ENCODE measurements at regions not wholly inside any gene's neighbourhood (a gene's known extent, or its start where the extent isn't known, plus 50 kb on each side); places are given as distances from the start of the nearest gene placed in this dataset.

DNA sequence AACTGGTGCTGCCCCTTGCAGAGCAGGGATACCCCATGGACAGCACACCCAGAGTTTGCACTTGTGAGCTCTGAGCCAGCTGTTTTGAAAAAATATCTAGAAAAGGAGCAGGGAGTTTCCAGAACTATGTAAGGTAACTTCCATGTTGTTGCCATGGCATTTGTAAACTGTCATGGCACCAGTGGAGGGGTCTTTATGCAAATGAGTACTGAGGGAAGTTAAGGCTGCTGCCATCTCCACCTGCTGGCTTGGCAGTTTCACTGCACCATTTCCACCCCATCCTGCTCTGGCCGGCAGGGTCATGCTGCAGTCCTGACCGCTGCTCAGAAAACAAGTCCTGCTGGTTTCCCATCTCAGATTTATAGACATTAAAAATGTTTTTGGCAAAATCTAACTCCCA is 52.3 kb upstream of the SNTG2 start:
- FAIRE-seq (no peak), DNase-seq (ENCODE audit: low spot score) (no peak)

DNA sequence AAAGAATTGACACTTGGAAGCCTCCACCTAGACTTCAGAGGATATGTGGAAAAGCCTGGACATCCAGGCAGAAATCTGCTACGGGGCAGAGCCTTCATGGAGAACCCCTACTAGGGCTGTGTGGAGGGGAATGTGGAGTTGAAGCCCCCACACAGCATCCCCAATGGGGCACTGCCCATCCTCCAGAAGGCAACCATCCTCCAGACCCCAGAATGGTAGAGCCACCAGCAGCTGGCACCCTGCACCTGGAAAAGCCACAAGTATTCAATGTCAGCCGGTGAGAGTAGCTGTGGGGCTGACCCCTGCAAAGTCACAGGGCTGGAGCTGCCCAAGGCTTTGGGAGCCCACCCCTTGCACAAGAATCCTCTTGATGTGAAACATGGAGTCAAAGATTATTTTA is 53.6 kb upstream of the SNTG2 start:
- no peak for DNase-seq (ENCODE audit: low spot score)
- no peak for FAIRE-seq

DNA sequence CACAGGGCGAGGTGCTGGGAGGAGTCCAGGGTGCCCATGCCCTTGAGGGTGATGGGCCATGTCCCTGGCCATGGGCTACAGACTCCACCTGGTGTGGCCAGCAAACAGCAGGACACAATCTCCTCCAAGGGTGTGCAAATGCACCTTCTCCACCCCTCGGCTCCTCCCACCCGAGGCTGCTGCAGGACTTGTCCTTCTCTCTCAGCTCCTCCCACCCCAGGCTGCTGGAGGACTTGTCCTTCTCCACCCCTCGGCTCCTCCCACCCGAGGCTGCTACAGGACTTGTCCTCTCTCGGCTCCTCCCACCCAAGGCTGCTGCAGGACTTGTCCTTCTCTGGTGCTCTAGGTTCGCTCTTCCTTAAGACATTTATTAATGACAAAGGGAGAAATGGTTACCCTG is 57.3 kb upstream of the SNTG2 start:
- FAIRE-seq, result no peak
- peak; percentile 9 for DNase-seq (ENCODE audit: low spot score)

DNA sequence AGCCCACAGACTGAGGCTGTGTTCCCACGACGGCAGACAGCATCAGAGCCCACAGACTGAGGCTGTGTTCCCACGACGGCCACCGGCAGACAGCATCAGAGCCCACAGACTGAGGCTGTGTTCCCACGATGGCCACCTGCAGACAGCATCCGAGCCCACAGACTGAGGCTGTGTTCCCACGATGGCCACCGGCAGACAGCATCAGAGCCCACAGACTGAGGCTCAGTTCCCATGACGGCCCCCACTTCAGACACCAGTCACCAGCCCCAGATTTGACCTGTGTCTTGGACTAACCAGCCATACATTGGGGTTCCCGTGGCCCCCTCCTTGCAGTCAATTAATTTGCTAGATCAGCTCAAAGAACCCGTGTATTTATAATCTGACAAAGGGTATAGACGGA is 57.8 kb upstream of the SNTG2 start:
- no peak for DNase-seq (ENCODE audit: low spot score)
- no peak for FAIRE-seq

DNA sequence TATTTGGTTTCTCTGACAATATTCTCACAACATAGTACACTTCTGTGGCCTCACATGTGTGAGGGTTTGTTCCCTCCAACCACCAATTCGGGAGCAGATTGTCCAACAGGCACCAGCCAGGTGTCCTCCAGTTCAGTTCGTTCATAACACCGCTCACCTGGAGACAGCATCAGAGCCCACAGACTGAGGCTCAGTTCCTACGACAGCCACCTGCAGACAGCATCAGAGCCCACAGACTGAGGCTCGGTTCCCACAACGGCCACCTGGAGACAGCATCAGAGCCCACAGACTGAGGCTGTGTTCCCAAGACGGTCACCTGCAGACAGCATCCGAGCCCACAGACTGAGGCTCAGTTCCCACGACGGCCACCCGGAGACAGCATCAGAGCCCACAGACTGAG is 58.2 kb upstream of the SNTG2 start:
- DNase-seq (ENCODE audit: low spot score) (no peak), FAIRE-seq (no peak)

DNA sequence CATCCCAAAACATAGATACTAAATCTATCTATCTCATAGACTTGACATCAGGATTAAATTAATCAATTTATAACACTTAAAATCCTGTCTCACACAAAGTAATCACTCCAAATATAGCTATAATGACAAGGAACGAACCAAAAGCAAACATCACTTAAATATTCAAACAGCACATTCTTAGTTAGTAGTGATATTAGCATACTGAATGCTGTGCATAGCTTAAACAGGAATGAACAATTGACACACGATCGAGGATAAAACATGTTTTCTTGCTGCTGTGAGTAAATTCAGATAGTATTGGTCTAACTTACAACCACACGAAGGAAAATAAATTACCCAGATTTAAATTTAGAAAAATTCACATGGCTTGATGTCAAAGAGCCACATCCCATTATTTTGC is 58.9 kb upstream of the SNTG2 start:
- FAIRE-seq, result no peak
- no peak for DNase-seq (ENCODE audit: low spot score)

DNA sequence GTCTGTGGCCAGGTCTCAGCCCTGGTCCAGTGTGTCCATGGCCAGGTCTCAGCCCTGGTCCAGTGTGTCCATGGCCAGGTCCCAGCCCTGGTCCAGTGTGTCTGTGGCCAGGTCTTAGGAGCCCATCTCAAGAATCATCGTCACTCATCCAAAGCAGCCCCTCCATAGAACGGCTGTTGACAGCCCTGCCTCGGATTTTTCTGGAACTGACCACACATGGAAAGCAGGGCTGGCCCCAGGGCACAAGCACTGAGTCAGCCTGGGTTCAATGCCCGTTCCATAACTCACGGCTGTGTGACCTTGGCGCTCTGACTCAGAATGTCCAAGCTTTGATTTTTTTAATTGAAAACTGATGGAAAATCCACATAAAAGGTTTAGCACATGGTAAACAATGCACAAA is 59.9 kb upstream of the SNTG2 start:
- FAIRE-seq (no peak), DNase-seq (ENCODE audit: low spot score) (no peak)

DNA sequence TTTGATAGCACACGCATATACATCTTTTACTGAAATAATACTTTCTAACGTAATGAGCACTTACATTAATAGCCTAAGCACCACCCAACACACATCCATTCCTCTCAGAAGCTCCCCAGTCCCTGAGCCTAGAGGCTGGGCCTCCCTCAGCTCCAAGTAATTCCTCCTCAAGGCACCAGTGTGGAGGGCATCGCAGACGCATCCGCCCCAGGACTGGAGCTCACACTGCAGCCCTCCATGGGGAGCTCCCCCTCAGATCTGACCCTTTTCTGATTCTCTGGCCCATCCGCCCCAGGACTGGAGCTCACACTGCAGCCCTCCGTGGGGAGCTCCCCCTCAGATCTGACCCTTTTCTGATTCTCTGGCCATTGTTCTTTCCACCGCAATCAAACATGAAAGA is 60.4 kb upstream of the SNTG2 start:
- no peak for DNase-seq (ENCODE audit: low spot score)
- no peak for FAIRE-seq

DNA sequence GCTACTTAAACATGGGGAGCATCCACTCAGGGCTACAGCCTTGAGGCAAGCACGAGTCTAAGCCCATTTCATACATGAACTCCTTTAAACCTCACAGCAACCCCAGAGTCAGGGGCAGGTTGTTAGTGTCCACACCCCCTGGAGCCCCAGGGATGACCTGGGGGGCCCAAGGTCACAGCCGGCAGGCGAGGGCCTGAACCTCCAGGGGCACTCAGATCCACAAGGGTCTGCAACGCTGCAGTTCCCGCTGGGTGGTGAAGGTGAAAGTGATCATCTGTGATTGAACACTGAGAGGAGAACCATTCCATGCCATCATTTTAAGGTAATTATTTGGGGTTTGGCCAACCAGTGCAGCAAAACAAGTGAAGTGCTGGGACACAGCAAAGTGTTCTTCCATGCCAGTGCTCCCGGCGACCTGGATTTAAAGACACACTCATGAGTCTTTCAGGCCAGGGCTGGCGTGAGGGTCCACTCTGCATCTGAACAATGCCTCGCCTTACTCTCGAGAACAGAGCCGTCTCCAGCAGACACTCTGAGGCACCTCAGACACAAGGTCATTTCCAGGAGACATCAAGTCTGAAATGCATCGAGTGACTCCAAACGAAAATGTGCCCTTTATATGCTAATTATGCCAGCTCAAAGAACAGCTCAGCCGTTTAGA is 61.6 kb upstream of the SNTG2 start:
- DNase-seq (ENCODE audit: low spot score) (no peak), FAIRE-seq (no peak)

DNA sequence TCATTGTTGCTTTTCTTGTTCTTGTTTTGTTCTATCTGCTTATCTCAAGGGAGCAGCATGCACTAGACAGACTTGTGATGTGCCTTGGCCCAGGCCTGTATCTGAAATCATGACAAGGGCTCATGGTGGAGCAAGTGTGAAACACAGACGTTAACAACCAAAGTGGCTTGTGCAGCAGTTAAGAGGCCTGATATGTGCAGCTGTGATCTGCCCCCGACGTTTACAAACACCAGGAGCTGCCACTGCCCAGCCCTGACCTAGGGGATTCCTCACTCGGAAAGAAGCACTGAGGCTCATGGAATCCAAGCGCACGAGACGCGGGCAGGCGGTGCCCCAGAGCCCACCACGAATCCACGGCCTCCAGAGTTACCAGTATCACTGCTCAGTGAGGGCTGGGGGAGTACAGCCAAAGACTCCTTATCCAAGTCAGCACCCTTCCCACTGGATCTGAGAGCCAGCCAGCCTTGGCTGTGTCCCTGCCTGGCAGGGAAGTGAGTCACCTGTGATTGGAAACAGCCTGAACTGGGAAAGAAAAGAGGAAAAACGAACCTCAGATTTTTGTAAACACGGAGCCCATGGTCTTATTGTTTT is 62.3 kb upstream of the SNTG2 start:
- FAIRE-seq (no peak), DNase-seq (ENCODE audit: low spot score) (no peak)

DNA sequence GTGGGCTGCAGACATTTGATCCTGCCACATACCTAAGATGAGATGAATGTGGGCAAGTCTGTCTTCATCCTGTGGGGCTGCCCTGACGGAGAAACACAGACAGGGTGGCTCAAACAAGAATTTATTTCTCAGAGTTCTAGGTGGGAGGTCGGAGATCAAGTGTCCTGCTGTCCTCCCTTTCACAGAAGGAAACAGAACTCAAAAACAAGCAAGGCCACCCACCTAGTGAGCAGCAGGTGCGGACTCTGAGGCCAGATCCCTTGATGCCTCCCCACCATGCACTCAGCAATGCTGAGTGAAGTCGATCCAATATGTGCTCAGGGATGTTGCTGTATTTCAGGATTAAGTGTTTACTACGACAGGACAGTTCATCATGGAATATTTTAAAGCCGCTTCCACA is 63.0 kb upstream of the SNTG2 start:
- DNase-seq (ENCODE audit: low spot score) (no peak), FAIRE-seq (no peak)

DNA sequence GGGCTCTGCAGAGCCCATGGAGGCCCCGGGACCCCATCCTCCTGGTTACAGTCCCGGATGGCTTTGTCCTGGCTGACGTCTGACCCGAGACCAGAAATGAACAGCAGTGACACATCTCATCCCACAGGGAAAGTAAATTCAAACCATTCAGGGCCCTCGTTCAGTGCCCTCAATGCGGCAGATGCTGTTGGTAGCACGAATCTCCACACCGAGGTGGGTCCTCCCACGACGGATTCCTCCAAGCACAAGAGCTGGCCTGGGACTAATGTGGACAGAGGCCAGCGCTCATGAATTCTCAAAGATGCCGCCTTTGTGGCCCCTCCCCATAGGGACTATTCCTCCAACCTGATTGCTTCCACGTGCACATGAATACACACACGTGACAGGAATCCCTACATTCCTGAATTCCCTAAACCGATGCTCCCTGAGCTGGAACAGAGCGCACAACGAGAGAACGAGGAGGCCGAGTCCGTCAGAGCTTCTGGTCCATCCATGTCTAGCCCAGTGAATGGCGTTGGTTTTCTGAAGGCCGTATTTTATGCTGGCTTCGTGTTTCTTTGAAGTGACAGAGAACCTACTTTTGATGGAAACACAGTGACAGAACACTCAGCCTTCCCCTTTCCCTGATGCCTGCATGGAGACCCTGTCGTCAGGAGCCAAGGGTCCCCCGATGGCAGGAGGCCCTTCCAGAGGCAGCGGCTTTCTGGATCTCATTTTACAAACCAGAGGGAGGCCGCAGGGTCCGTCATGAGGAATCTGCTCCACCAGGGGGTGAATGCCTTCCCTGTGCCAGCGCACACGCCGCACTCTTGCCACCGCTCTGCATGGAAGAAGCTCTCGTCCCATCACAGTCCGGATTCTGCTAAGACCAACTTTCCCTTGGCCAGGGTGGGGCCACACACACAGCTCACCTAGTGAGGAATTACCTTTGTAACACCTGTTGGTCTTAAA is 64.3 kb upstream of the SNTG2 start:
- DNase-seq (ENCODE audit: low spot score), result no peak
- no peak for FAIRE-seq

DNA sequence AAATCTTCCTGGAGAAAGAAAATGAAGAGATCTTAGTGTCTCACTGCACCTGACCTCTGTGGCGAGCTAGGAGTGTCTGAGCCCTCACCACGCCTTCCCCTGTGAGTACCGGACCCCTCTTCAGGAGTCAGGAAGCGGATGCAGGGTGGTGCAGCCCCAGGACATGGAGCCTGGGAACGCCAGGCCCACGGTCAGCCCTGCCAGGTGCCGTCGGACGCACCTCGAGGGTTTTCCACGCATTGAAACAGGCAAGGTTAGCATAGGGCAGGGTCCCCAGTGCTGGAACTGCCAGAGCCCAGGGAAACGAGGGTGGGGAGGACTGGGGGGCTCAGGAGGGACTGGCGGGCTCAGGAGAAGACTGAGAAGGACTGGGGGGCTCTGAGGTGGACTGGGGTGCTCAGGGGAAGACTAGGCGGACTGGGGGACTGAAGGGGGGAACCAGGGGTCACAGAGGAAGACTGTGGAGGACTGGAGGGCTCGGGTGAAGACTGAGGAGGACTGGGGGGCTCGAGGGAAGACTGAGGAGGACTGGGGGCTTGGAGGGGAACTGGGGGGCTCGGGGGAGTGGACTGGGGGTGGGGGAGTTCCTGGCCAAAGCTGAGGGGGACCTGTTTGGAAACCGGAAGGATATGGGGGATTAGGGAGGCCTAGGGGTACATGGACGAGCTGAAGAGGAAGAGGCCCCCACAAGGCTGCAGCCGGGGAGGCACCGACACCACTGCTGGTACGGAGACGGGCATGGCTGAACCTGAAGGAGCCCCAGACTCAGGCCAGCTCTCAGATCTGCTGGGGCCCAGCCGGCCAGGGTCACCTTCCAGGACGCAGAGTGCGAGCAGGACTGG is 65.2 kb upstream of the SNTG2 start:
- DNase-seq (ENCODE audit: low spot score) (no peak), FAIRE-seq (no peak)

DNA sequence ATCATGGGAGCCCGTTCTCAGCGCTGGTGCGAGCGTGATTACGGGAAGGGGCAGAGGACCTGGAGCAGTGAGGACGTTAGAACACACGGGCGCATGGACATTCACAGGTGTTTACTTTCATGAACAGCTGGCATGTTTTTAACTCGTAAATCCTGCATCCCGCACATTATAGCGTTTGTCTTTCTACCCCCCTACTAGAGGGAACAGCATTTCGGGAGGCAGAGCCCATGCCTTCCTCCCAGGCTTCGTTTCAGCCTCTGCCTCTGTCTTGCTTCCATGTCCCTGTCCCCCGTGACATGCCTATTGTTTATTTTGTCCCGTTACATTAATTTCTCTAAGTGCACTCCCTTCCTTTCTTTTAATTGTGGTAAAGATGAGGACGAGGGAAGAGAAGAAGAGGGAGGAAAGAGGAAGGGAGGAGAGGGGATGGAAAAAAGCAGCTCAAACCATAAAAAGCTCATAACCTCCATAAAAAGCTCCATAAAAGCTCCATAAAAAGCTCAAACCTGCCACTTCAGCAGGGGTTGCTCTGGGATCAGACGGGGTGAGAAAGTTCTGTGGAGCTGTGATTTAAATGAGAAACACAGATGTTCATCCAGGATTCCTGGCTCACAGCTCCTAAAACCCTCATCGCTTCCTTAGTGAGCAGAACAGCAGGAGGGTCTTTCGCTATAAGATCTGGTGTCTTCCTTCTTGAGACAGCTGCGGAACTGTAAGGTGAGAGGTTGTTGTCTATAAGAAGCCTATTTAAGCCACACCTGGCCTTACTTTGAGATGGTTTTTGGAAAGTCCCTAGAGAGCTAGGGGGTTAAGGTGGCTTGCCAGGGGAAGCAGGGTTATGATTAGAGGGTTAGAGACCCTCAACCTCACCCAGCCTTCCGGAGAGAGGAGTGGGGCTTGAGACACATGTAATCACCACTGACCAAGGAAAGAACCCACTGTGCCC is 66.6 kb upstream of the SNTG2 start:
- FAIRE-seq, result no peak
- DNase-seq (ENCODE audit: low spot score), result no peak

DNA sequence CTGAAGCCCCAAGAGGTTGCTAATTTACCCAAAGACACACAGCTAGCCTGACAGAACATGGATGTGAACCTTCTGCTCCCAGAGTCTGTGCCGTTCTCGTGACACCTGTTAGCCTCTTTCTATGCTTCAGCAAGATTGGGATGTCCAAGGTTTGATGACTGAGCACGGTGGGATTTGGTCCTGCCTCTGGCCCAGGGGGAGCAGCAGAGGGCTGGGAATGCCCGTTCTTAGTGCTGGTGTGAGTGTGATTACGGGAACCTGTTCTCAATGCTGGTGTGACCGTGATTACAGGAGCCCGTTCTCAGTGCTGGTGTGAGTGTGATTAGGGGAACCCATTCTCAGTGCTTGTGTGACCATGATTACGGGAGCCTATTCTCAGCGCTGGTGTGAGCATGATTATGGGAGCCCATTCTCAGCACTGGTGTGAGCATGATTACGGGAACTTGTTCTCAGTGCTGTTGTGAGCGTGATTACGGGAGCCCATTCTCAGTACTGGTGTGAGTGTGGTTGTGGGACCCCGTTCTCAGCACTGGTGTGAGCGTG is 67.3 kb upstream of the SNTG2 start:
- no peak for FAIRE-seq
- DNase-seq (ENCODE audit: low spot score), result no peak

DNA sequence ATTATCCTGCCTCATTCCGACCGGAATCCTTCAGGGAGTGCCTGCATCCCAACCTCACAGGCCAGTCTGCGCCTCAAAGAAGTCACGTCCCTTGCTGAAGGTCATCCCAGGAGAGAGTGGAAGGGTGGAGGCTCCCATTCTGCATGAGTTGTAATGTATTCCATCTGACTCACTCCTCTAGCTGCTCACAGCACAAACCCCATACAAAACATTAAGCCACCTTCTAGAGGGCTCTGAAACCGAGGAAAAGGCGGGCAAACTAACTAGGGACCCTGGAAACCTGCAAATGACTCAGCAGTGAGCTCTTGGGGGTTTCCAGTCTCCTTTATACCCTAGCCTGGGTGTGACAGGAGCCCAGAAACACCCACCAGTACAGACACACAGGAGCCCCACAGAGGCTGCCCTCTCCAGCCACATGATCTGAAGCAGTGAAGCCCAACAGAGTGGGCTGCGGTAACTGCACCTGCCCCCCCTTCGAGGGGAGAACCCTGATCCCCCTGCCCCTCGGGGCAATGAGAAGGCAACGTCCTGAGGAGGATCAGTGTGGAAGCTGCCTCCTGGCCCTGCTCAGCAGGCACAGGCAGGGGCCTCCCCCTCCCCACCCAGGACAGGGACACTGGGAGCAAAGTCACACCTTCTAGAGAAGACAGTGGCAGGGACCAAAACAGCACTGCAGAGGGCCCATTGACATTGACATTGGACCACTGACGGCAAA is 69.3 kb upstream of the SNTG2 start:
- DNase-seq (ENCODE audit: low spot score), result no peak
- FAIRE-seq, result no peak

DNA sequence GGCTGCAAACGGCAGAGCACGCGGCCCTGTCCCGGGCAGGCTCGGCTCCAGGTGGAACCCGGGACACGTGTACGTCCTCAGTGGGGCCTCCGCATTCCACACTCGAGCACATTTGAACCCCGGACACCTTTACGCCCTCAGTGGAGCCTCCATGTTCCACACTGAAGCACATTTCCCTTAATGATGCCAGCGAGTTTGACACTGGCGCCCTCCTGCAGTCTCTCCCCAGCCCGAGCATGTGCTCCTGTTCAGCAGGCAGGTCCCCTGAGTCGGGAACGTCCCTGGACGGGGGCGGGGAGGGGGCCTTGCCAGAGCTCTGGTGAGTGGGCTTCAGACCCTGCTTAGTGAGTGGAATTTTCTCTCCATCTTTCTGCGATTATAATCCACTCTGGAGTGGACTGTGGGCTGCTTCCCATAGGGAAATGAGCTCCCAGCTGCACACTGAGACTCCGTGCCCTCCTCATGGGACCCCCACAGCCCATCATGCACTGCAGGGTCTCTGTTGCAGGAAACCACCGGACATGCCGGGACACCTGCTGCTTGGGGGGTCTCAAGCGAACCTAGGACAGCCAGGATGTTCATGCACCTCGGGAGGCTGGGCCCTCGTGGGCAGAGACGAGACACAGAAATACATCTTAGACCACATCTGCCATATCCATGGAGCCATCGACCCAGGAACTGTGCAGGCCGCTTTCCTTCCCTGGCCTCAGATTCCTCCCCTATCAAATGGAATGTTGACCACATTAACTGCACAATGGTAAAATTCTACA is 70.3 kb upstream of the SNTG2 start:
- FAIRE-seq, result no peak

DNA sequence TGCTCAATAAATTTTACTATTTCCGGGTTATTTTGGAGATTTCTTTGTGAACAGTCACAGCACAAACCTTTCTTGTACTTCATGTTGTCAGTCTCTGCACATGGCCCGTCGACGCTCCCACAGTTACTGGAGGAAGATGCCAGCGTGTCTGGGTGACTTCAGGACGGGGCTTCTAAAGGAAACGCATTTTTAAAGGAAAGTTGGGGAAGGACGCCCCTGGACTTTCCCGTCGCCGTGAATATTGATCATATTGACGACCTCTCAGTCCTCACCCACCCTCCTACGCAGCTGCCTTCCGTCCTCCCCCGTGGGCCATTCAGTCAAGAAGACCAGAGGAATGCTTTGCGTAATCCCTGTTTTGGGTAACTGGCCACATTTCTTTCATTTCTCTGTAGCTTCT is 71.1 kb upstream of the SNTG2 start:
- FAIRE-seq (no peak), DNase-seq (ENCODE audit: low spot score) (no peak)

More for the DNA sequence above, 70.3 kb upstream of the SNTG2 start:
- no peak for DNase-seq (ENCODE audit: low spot score)
